ENCODE measurements at regions not wholly inside any gene's neighbourhood (a gene's known extent, or its start where the extent isn't known, plus 50 kb on each side); places are given as distances from the start of the nearest gene placed in this dataset.

- 79 to 95% (median 82%) methylated on average over 2 of the region's 2 CpGs for WGBS, 3 donors
- intact Hi-C loops (cut with DNase I), result no loop called here
Observed at GRCh38 chr9:79952401-79952800, 380.6 kb downstream of the TLE4 start.

GRCh38 chr9:79946712-79947111 is 374.9 kb downstream of the TLE4 start:
- Histone ChIP-seq H3K4me1 (no peaks in the 10 kb centered on the region), H3K36me3 (ENCODE audit: insufficient read depth in 1 of 2, low read depth in 1 of 2) (no peaks in the 10 kb centered on the region), H3K4me3 (no peak overlapping the region), H3K27ac (no peak overlapping the region), H3K27me3 (ENCODE audit: insufficient read depth in 3 of 3, low read length in 2 of 3) (no peaks in the 10 kb centered on the region), H3K9me3 (no peaks in the 10 kb centered on the region)
- ATAC-seq (no peak), DNase-seq (no peak)
- intact Hi-C loops (cut with DNase I), result no loop called here
- 73 to 74% (median 74%) methylated on average over 2 of the region's 2 CpGs for WGBS, 3 donors
- no peak for TF ChIP-seq CTCF (IDR thresholded peaks at IDR 0.05)

More at GRCh38 chr9:79952401-79952800, 380.6 kb downstream of the TLE4 start:
- H3K27ac ChIP-seq, result no peak overlapping the region
- H3K9me3 ChIP-seq, result no peaks in the 10 kb centered on the region
- no peak overlapping the region for H3K4me3 ChIP-seq
- H3K4me1 ChIP-seq, result no peaks in the 10 kb centered on the region
- no peak for TF ChIP-seq CTCF (IDR thresholded peaks at IDR 0.05)
- ATAC-seq (no peak), DNase-seq (no peak)
- no peaks in the 10 kb centered on the region for H3K36me3 ChIP-seq (ENCODE audit: insufficient read depth in 1 of 2, low read depth in 1 of 2)
- H3K27me3 ChIP-seq (ENCODE audit: insufficient read depth in 3 of 3, low read length in 2 of 3), result no peaks in the 10 kb centered on the region

GRCh38 chr9:79945495-79945894 is 373.7 kb downstream of the TLE4 start:
- H3K9me3 ChIP-seq, result no peaks in the 10 kb centered on the region

GRCh38 chr9:79945016-79945415 is 373.3 kb downstream of the TLE4 start:
- TF ChIP-seq CTCF (IDR thresholded peaks at IDR 0.05), result no peak
- no peaks in the 10 kb centered on the region for H3K36me3 ChIP-seq (ENCODE audit: insufficient read depth in 1 of 2, low read depth in 1 of 2)
- H3K4me3 ChIP-seq, result no peak overlapping the region
- no peak for DNase-seq
- H3K9me3 ChIP-seq, result no peaks in the 10 kb centered on the region
- WGBS, 3 donors, result 56 to 64% (median 60%) methylated on average over 1 of the region's 1 CpG
- H3K27ac ChIP-seq, result no peak overlapping the region
- H3K4me1 ChIP-seq, result no peaks in the 10 kb centered on the region
- intact Hi-C loops (cut with DNase I), result no loop called here
- no peaks in the 10 kb centered on the region for H3K27me3 ChIP-seq (ENCODE audit: insufficient read depth in 3 of 3, low read length in 2 of 3)
- ATAC-seq, result no peak

More at GRCh38 chr9:79945495-79945894, 373.7 kb downstream of the TLE4 start:
- H3K4me1 ChIP-seq, result no peaks in the 10 kb centered on the region
- no peak for DNase-seq
- intact Hi-C loops (cut with DNase I), result no loop called here
- H3K4me3 ChIP-seq, result no peak overlapping the region
- H3K36me3 ChIP-seq (ENCODE audit: insufficient read depth in 1 of 2, low read depth in 1 of 2), result no peaks in the 10 kb centered on the region
- no peak overlapping the region for H3K27ac ChIP-seq
- TF ChIP-seq CTCF (IDR thresholded peaks at IDR 0.05), result no peak
- ATAC-seq, result no peak
- no peaks in the 10 kb centered on the region for H3K27me3 ChIP-seq (ENCODE audit: insufficient read depth in 3 of 3, low read length in 2 of 3)

GRCh38 chr9:79940919-79941318 is 369.2 kb downstream of the TLE4 start:
- Histone ChIP-seq H3K27ac (no peak overlapping the region), H3K9me3 (no peaks in the 10 kb centered on the region), H3K4me1 (no peaks in the 10 kb centered on the region), H3K4me3 (no peak overlapping the region), H3K36me3 (ENCODE audit: insufficient read depth in 1 of 2, low read depth in 1 of 2) (no peaks in the 10 kb centered on the region), H3K27me3 (ENCODE audit: insufficient read depth in 3 of 3, low read length in 2 of 3) (no peaks in the 10 kb centered on the region)
- 67 to 73% (median 72%) methylated on average over 6 of the region's 6 CpGs for WGBS, 3 donors
- no peak for TF ChIP-seq CTCF (IDR thresholded peaks at IDR 0.05)
- intact Hi-C loops (cut with DNase I), result no loop called here
- DNase-seq, result no peak
- no peak for ATAC-seq
